Right lobe of liver (tissue), 4 donors: ENCODE measurements at regions not wholly inside any gene's neighbourhood (a gene's known extent, or its start where the extent isn't known, plus 50 kb on each side); places are given as distances from the start of the nearest gene placed in this dataset.

Experiments used
- POLR2A ChIP-seq: fragments of 450-650 bp; IDR thresholded peaks from one replicate; pipeline ENCODE4 v1.6.1; 2017; ENCODE audit warnings: antibody characterized with exemption, mild to moderate bottlenecking
- TF ChIP-seq, protein P1 (sequence below), 4 donors: fragments of 200-600 bp in 3 of 4; fragments of 450-650 bp in 1 of 4; IDR thresholded peaks; one replicate each; pipeline versions ENCODE4 v1.5.1 to v1.8.0; 2016 to 2022; ENCODE audit warnings: antibody characterized with exemption in 4 of 4, mild to moderate bottlenecking in 2 of 4
- donor health status: DM: no; HTN: no; CAD: no.
- donor health status: DM: no; HTN: no; CAD: no.
- donor health status: DM: no; HTN: yes; CAD: no.

GRCh38 chr14:24695265-24696241, 61.6 kb upstream of the GZMB start:
- TF ChIP-seq, protein P1, sequence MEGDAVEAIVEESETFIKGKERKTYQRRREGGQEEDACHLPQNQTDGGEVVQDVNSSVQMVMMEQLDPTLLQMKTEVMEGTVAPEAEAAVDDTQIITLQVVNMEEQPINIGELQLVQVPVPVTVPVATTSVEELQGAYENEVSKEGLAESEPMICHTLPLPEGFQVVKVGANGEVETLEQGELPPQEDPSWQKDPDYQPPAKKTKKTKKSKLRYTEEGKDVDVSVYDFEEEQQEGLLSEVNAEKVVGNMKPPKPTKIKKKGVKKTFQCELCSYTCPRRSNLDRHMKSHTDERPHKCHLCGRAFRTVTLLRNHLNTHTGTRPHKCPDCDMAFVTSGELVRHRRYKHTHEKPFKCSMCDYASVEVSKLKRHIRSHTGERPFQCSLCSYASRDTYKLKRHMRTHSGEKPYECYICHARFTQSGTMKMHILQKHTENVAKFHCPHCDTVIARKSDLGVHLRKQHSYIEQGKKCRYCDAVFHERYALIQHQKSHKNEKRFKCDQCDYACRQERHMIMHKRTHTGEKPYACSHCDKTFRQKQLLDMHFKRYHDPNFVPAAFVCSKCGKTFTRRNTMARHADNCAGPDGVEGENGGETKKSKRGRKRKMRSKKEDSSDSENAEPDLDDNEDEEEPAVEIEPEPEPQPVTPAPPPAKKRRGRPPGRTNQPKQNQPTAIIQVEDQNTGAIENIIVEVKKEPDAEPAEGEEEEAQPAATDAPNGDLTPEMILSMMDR (IDR thresholded peaks at IDR 0.05), result no peak
- no peak for TF ChIP-seq POLR2A
